Aorta (tissue), 5 donors: ENCODE measurements at regions not wholly inside any gene's neighbourhood (a gene's known extent, or its start where the extent isn't known, plus 50 kb on each side); places are given as distances from the start of the nearest gene placed in this dataset.

Experiments
- ATAC-seq: fragments of 200-7000 bp; cut with Tn5 transposase; one replicate; pipeline ENCODE4 v1.9.1; 2022; ENCODE audit warnings: moderate library complexity; ENCODE audit not compliant: low FRiP score
- DNase-seq, 2 donors: peaks; one replicate each; pipeline ENCODE4 v3.0.0-alpha.2; 2020
- H3K27ac ChIP-seq, 2 donors: one replicate each; pipeline ENCODE4 v1.5.1; 2013; ENCODE audit warnings: low read length in 2 of 2, mild to moderate bottlenecking in 2 of 2, moderate library complexity in 2 of 2, control low read depth in 1 of 2, inconsistent platforms in 1 of 2, low read depth in 1 of 2
- H3K27me3 ChIP-seq, 2 donors: one replicate each; pipeline ENCODE4 v1.6.1; 2013; ENCODE audit warnings: control low read depth in 1 of 2, low read length in 1 of 2, mild to moderate bottlenecking in 1 of 2, moderate library complexity in 1 of 2; ENCODE audit not compliant: insufficient read depth in 2 of 2, control insufficient read depth in 1 of 2
- H3K36me3 ChIP-seq, 2 donors: one replicate each; pipeline ENCODE4 v1.6.1; 2013; ENCODE audit warnings: control low read depth in 1 of 2, low read length in 1 of 2, mild to moderate bottlenecking in 1 of 2; ENCODE audit not compliant: insufficient read depth in 2 of 2, control insufficient read depth in 1 of 2
- H3K4me1 ChIP-seq, 2 donors: one replicate each; pipeline ENCODE4 v1.6.1; 2013; ENCODE audit warnings: low read length in 2 of 2, control low read depth in 1 of 2, mild to moderate bottlenecking in 1 of 2, moderate library complexity in 1 of 2; ENCODE audit not compliant: insufficient read depth in 2 of 2, control insufficient read depth in 1 of 2
- H3K4me3 ChIP-seq, 2 donors: one replicate each; pipeline ENCODE4 v1.5.1; 2013; ENCODE audit warnings: low read length in 2 of 2, control low read depth in 1 of 2, mild to moderate bottlenecking in 1 of 2
- H3K9me3 ChIP-seq: one replicate; pipeline ENCODE4 v1.6.1; 2013; ENCODE audit warnings: mild to moderate bottlenecking, low read length; ENCODE audit not compliant: control insufficient read depth
- WGBS, 2 donors: extraction: QIAGEN DNeasy Blood & Tissue Kit; methylation state at CpG; one replicate each; pipeline ENCODE4 v1.1.7; 2013; 5-methylcytosine and 5-hydroxymethylcytosine counted together
- intact Hi-C, 2 donors: fragments of 100-400 bp; cut with DNase I; formaldehyde crosslinking; loops; one replicate each; pipeline versions ENCODE4 v1.14.2 to v1.15.0; 2022
- donor health status: healthy with polysubstance abuse.
- donor health status: Bipolar disorder and iron deficiency.
- donor health status: DM: no; HTN: no; CAD: no.
- donor health status: DM: no; HTN: no; CAD: no.
- donor health status: DM: yes; HTN: yes; CAD: no.

DNA sequence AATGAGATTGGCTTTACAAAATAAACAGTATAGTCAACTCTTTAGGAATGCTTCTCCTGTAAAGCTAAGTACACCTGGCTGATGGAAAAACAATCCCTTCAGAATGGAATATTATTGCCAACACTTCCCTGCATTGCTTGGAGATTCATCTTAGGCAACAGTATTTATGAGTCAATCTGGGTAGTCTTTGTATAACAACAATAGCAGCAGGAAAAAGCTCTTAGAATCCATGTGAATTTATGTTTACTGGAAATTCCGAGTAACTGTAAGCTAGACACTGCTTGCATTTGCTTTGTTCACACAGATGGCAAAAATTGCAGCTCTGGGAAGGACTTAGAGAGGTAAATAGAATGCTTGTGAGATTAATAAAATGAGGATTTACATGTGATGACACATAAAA lies 101.7 kb upstream of the NTRK2 start:
- Histone ChIP-seq H3K27ac (no peak overlapping the region), H3K4me1 (no peaks in the 10 kb centered on the region), H3K9me3 (peaks cover 3% of the 10 kb centered on the region), H3K27me3 (no peaks in the 10 kb centered on the region), H3K4me3 (no peak overlapping the region), H3K36me3 (no peaks in the 10 kb centered on the region)
- intact Hi-C loops = no loop called here
- WGBS, 2 donors = 55 to 75% methylated on average over 1 of the region's 1 CpG
- DNase-seq (no peak), ATAC-seq (no peak)

DNA sequence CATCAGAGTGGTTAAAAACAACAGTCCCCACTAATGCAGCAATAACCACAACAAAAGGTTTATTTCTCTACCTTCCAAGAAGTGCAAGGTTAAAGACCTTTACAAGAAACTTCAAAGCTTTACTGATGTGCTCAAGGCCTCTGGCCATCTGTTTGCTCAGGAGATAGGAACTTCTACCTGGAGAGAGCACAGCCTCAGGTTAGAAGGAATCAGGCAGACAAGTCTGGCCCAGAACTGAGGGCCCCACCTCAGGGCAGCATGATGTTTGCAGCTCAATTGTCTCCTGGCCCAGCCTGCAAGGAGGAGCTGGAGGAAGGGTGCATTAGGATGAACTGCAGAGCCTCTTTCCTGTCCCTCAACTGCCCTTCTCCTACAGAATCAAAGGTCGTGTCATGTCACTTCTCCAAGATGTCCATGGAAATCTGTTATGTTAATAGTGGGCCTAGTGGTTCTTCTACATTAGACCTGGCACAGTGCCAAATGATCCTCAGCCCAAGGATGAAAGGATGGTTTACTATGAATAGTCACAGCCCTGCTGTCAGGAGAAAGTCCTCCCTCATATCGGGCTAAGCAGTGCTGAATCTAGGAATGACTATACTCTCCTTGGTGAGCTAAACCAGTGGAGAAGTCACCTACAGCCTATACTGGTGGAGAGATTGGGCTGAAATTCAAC lies 98.9 kb upstream of the NTRK2 start:
- no peak overlapping the region for H3K27ac ChIP-seq
- H3K9me3 ChIP-seq = no peaks in the 10 kb centered on the region
- no peaks in the 10 kb centered on the region for H3K27me3 ChIP-seq
- no peaks in the 10 kb centered on the region for H3K4me1 ChIP-seq
- 82 to 87% methylated on average over 2 of the region's 2 CpGs for WGBS, 2 donors
- no peak overlapping the region for H3K4me3 ChIP-seq
- H3K36me3 ChIP-seq = no peaks in the 10 kb centered on the region
- intact Hi-C loops = no loop called here
- no peak for ATAC-seq
- DNase-seq = no peak

DNA sequence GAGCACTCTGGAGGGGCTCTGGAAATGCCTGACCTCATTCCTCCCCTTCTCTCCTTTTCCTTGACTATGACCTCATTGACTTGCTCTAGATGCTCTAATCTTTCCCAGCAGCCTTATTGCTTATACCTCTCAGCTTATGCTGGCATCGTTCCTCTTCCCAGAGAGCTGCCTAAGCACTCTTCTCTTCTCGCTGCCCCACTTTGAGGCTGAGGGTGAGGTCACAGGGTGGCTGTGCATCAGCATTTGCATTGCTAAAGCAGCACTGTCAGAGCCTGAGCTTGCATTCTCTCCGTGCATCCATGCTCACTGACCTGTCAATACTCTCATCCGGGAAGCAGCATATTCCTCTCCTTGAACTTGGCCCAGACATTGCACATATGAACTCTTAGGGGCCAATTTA lies 96.4 kb upstream of the NTRK2 start:
- WGBS, 2 donors = 52 to 59% methylated on average over 4 of the region's 4 CpGs
- ATAC-seq (no peak), DNase-seq (no peak)
- Histone ChIP-seq H3K4me3 (no peak overlapping the region), H3K27me3 (no peaks in the 10 kb centered on the region), H3K4me1 (no peaks in the 10 kb centered on the region), H3K9me3 (no peaks in the 10 kb centered on the region), H3K36me3 (no peaks in the 10 kb centered on the region), H3K27ac (no peak overlapping the region)
- intact Hi-C loops = no loop called here

DNA sequence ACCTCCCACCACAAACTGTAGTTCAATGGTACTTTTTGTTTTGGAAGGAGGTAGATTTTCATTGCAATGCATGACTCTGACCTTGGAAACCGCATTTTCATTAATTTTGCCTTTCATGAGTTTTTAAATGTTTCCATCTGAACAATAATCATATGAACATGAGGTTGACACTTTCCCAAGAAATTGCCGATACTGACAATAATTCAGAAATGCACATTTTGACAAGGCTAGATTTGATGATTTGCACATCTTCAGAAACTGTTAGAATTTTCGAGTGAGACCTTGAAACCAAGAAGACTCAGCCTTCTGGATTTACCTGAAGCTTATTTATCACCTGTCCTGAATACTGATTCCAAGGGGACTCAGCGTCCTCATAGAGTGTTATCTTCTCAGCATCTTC lies 93.8 kb upstream of the NTRK2 start:
- Histone ChIP-seq H3K9me3 (no peaks in the 10 kb centered on the region), H3K27ac (no peak overlapping the region), H3K4me1 (no peaks in the 10 kb centered on the region), H3K36me3 (no peaks in the 10 kb centered on the region), H3K27me3 (no peaks in the 10 kb centered on the region), H3K4me3 (no peak overlapping the region)
- whole genome bisulfite sequencing, 2 donors = 89% methylated on average over 4 of the region's 4 CpGs
- ATAC-seq (no peak), DNase-seq (no peak)
- intact Hi-C loops = no loop called here

DNA sequence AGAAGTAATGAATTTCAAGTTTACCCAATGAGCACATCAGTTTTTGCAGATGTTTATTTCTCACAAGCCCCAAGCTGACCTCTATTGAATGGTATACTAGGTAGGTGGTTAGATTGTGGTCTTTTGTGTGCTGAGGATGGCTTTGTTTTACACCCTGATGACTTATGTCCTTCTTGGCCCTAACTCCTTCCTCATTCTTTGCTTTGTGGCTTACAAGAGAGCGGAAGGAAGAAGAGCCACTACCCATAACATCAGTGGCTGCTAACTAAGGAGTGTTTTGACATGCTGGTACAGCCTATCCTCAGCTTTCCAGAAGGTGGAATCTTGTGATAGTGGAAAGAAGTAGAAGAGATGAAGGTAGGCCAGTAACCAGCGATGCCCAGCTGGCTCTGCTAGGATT lies 85.7 kb upstream of the NTRK2 start:
- H3K36me3 ChIP-seq = no peaks in the 10 kb centered on the region
- 86 to 96% methylated on average over 2 of the region's 2 CpGs for WGBS, 2 donors
- intact Hi-C loops = no loop called here

DNA sequence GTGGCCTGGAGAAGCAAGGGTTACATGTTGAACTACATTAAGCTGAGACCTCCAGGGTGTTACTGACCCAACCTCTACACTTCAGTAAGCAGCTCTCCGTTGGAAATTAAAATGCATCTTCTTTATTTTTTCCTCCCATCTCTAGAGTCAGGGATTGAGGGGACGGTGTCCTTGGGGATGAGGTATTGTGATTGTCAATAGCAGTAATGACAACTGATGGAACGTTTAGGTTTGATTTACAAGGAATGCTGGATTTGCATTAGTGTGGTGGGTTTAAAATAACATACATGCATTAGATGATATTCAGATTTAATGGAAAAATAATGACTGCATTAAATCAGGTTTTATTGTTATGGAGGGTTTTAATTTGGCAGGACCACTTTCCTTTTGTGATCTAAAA lies 82.9 kb upstream of the NTRK2 start:
- intact Hi-C loops = no loop called here
- H3K4me3 ChIP-seq = no peak overlapping the region
- H3K4me1 ChIP-seq = no peaks in the 10 kb centered on the region
- no peak for DNase-seq
- ATAC-seq = no peak
- no peak overlapping the region for H3K27ac ChIP-seq
- 61 to 67% methylated on average over 3 of the region's 3 CpGs for WGBS, 2 donors
- no peaks in the 10 kb centered on the region for H3K36me3 ChIP-seq
- no peaks in the 10 kb centered on the region for H3K27me3 ChIP-seq
- H3K9me3 ChIP-seq = no peaks in the 10 kb centered on the region

More for the DNA sequence above, 85.7 kb upstream of the NTRK2 start:
- H3K4me1 ChIP-seq = no peaks in the 10 kb centered on the region
- H3K27me3 ChIP-seq = no peaks in the 10 kb centered on the region
- no peak overlapping the region for H3K27ac ChIP-seq
- H3K4me3 ChIP-seq = no peak overlapping the region
- ATAC-seq = no peak
- DNase-seq = no peak
- no peaks in the 10 kb centered on the region for H3K9me3 ChIP-seq

DNA sequence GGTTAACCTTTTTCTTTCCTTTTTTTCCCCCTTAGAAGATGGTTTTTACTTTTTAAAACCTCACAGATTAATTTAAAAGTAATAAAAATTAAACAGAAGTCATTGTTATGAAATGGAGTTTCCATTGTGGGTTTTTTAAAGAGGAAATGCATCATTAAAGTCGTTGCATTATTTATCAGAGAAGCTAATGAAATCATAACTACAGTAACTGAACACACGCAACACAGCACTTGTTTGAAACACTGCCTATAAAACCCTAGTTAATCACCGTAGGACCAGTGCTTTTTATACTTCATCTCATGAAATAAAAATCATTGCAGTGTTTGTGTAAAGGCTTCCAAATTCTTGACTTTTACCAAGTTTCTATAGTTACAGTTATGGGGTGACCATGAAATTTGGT lies 82.4 kb upstream of the NTRK2 start:
- H3K27me3 ChIP-seq = no peaks in the 10 kb centered on the region
- ATAC-seq (no peak), DNase-seq (no peak)
- no peak overlapping the region for H3K4me3 ChIP-seq
- no peaks in the 10 kb centered on the region for H3K9me3 ChIP-seq
- 44 to 57% methylated on average over 3 of the region's 3 CpGs for WGBS, 2 donors
- no peaks in the 10 kb centered on the region for H3K4me1 ChIP-seq
- H3K36me3 ChIP-seq = no peaks in the 10 kb centered on the region
- no peak overlapping the region for H3K27ac ChIP-seq
- intact Hi-C loops = no loop called here

DNA sequence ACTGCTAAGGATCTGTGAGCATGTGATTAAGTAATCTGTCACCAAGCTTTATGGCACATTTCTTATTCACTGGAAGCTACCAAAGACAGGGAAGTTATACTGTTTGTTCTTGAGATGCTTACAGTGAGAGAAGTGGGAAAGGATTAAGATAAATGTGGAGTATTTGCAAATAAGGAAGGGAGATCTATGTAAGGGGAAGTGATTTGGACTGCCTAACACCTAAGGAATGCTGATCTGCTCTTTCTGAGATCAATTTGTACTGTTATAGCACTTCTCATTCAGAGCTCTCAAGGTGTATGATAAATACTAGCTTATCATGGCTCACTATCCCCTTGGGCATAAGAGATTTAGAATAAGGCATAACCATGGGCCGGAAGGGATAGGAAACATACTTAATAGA lies 80.0 kb upstream of the NTRK2 start:
- ATAC-seq = no peak

DNA sequence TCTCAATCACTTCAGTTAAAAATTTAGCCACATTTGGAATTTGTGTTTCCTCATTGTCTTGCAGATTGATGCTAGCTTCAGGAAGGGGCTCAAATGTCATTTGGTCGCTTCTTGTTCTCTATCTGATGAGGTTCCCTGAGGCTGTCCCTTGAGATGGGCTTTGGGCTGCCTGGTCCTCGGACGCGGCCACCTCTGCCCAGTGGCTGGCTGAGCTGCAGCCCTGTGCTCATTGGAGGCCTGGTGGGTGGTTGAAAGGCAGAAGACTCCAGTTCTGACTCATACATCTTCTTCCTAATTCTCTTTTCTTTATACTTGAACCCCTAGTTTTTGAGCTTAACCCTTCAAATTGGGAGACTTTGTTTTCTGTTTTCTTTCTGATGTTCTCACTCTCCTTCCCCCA lies 78.8 kb upstream of the NTRK2 start:
- WGBS, 2 donors = 90% methylated on average over 4 of the region's 4 CpGs
- H3K27ac ChIP-seq = no peak overlapping the region
- DNase-seq = no peak
- no peaks in the 10 kb centered on the region for H3K4me1 ChIP-seq
- intact Hi-C loops = no loop called here
- no peaks in the 10 kb centered on the region for H3K9me3 ChIP-seq
- no peaks in the 10 kb centered on the region for H3K36me3 ChIP-seq
- no peak for ATAC-seq
- H3K4me3 ChIP-seq = no peak overlapping the region
- H3K27me3 ChIP-seq = no peaks in the 10 kb centered on the region

More for the DNA sequence above, 80.0 kb upstream of the NTRK2 start:
- no peaks in the 10 kb centered on the region for H3K36me3 ChIP-seq
- 85% methylated on average over 1 of the region's 1 CpG for WGBS, 2 donors
- no peak for DNase-seq
- no peaks in the 10 kb centered on the region for H3K4me1 ChIP-seq
- H3K27ac ChIP-seq = no peak overlapping the region
- no peaks in the 10 kb centered on the region for H3K9me3 ChIP-seq
- H3K27me3 ChIP-seq = no peaks in the 10 kb centered on the region
- intact Hi-C loops = no loop called here
- H3K4me3 ChIP-seq = no peak overlapping the region
